Loucy (cell line): ENCODE measurements at regions not wholly inside any gene's neighbourhood (a gene's known extent, or its start where the extent isn't known, plus 50 kb on each side); places are given as distances from the start of the nearest gene placed in this dataset.

Source experiments
- EZH2phosphoT487 ChIP-seq: fragments of 200-600 bp; IDR thresholded peaks from 2 replicates; pipeline ENCODE4 v1.6.1; 2018; ENCODE audit warnings: antibody characterized with exemption, mild to moderate bottlenecking, moderate library complexity, borderline replicate concordance
- TF ChIP-seq, protein P1 (sequence below): fragments of 200-600 bp; sonication (generic); conservative IDR thresholded peaks from 2 replicates; pipeline ENCODE4 v1.5.1; 2014; ENCODE audit warnings: mild to moderate bottlenecking, antibody characterized with exemption, low read length

DNA sequence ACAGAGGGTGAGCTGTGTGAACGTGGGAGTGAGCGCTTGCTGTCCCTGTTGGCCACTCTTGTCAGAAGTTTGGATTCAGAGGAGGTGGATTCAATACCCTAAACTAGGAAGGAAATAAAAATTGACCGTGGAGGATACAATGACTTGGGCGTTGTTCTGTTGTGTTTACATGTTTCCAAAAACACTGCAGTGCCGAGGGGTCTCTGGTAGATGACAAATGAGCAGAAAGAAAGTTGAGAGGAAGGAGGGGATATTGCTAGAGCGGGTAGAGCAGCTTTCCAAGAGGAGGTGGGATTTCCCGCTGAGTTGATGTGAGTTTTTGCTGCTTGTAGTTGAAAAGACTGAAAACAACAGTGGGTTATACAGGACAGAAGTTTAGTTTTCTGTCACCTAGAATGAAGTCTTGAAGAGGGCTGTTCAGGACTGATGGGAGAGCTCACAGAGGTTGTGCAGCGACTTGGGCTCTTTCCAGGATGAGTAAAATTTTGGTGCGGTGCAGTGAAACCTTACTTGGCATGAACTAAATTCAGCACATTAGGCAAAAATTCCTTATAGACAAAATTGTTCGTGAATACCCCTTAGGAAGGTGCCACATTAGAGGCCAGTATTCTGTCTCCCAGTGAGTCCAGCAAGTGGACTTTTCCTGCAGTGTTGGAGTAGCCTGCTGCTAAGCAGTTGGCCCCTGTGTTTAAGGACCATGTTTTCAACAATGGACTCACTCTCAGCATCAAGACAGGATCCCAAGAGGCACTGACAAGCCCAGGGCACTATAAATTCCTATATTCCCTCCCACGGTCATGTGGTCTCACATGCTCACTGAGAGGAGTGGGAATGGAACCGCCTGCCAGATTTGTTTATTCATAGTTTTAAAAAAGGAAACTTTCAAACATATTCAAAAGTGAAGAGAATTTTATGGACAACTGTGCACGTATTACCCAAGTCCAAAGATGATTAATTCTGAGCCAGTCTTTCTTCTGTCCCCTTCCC lies 435.0 kb upstream of the C2CD4B start:
- TF ChIP-seq, protein P1, sequence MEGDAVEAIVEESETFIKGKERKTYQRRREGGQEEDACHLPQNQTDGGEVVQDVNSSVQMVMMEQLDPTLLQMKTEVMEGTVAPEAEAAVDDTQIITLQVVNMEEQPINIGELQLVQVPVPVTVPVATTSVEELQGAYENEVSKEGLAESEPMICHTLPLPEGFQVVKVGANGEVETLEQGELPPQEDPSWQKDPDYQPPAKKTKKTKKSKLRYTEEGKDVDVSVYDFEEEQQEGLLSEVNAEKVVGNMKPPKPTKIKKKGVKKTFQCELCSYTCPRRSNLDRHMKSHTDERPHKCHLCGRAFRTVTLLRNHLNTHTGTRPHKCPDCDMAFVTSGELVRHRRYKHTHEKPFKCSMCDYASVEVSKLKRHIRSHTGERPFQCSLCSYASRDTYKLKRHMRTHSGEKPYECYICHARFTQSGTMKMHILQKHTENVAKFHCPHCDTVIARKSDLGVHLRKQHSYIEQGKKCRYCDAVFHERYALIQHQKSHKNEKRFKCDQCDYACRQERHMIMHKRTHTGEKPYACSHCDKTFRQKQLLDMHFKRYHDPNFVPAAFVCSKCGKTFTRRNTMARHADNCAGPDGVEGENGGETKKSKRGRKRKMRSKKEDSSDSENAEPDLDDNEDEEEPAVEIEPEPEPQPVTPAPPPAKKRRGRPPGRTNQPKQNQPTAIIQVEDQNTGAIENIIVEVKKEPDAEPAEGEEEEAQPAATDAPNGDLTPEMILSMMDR, result no peak
- no peak for TF ChIP-seq EZH2phosphoT487
